ENCODE measurements at regions not wholly inside any gene's neighbourhood (a gene's known extent, or its start where the extent isn't known, plus 50 kb on each side); places are given as distances from the start of the nearest gene placed in this dataset.
"Not testable (repeated sequence)": the region's sequence is repeated elsewhere in the genome, so short reads cannot be mapped to it uniquely, and the experiment has no call there.

GRCh38 chr15:70519004-70519365, 244.4 kb downstream of the UACA start:
- Histone ChIP-seq H3K4me1 (ENCODE audit: insufficient read depth) (no peaks in the 10 kb centered on the region), H3K27ac (ENCODE audit: low read depth) (no peak overlapping the region), H3K4me3 (ENCODE audit: low read depth, low read length) (no peak overlapping the region), H3K36me3 (ENCODE audit: insufficient read depth) (no peaks in the 10 kb centered on the region)
- no peak for DNase-seq (ENCODE audit: extremely low spot score)
- 97% methylated on average over 6 of the region's 6 CpGs for WGBS

DNA sequence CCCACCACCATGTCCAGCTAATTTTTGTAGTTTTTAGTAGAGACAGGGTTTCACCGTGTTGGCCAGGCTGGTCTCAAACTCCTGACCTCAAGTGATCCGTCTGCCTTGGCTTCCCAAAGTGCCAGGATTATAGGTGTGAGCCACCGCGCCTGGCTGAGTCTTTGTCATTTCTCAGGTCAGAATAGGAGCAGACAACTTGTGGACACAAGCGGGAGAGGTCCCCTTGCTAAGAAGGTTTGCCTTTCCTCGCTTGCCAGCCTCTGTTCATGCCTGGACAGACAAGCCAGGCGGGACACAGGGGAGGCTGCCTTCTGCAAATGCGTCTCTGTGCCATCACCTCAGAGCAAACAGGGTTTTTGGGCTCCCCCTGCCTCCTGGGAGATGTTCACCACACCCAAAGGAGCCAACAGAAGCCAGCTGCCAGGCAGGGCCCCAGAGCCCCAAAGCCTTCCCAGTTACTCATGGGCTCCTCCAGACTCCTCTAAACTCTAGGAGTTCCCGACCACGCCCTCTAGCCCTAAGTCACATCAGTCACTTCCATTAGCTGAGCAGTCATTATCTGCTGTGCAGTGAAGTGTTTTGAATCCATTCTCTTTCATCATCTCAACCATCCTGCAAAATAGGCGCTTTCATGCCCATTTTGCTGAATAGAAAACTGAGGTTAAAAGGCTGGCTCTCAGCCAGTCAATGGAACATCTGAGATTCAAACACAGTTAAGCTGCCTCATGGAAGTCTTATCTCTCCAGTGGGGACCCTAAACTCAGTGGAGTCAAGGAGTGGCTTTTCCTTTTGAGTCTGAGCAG, 245.0 kb downstream of the UACA start:
- Histone ChIP-seq H3K27ac (ENCODE audit: low read depth) (no peak overlapping the region), H3K4me1 (ENCODE audit: insufficient read depth) (no peaks in the 10 kb centered on the region), H3K36me3 (ENCODE audit: insufficient read depth) (no peaks in the 10 kb centered on the region), H3K4me3 (ENCODE audit: low read depth, low read length) (no peak overlapping the region)
- WGBS = 95% methylated on average over 11 of the region's 11 CpGs
- no peak for DNase-seq (ENCODE audit: extremely low spot score)

- 89% methylated on average over 10 of the region's 10 CpGs for WGBS
- no peak for DNase-seq (ENCODE audit: extremely low spot score)
- H3K4me1 ChIP-seq (ENCODE audit: insufficient read depth) = no peaks in the 10 kb centered on the region
- no peak overlapping the region for H3K4me3 ChIP-seq (ENCODE audit: low read depth, low read length)
- H3K36me3 ChIP-seq (ENCODE audit: insufficient read depth) = no peaks in the 10 kb centered on the region
- no peak overlapping the region for H3K27ac ChIP-seq (ENCODE audit: low read depth)
Observed at GRCh38 chr15:70517194-70517590, 246.2 kb downstream of the UACA start.

- DNase-seq (ENCODE audit: extremely low spot score) = no peak
- no peaks in the 10 kb centered on the region for H3K36me3 ChIP-seq (ENCODE audit: insufficient read depth)
- H3K4me3 ChIP-seq (ENCODE audit: low read depth, low read length) = no peak overlapping the region
- H3K27ac ChIP-seq (ENCODE audit: low read depth) = no peak overlapping the region
- no peaks in the 10 kb centered on the region for H3K4me1 ChIP-seq (ENCODE audit: insufficient read depth)
- 90% methylated on average over 6 of the region's 6 CpGs for WGBS
Observed at GRCh38 chr15:70516408-70517193, 246.8 kb downstream of the UACA start.

GRCh38 chr15:70514251-70514650, 249.1 kb downstream of the UACA start:
- Histone ChIP-seq H3K4me1 (ENCODE audit: insufficient read depth) (no peaks in the 10 kb centered on the region), H3K4me3 (ENCODE audit: low read depth, low read length) (no peak overlapping the region), H3K36me3 (ENCODE audit: insufficient read depth) (no peaks in the 10 kb centered on the region), H3K27ac (ENCODE audit: low read depth) (no peak overlapping the region)
- no peak for DNase-seq (ENCODE audit: extremely low spot score)
- WGBS = 90% methylated on average over 7 of the region's 7 CpGs

- 79% methylated on average over 4 of the region's 4 CpGs for WGBS
- H3K27ac ChIP-seq (ENCODE audit: low read depth) = no peak overlapping the region
- H3K4me3 ChIP-seq (ENCODE audit: low read depth, low read length) = no peak overlapping the region
- no peaks in the 10 kb centered on the region for H3K36me3 ChIP-seq (ENCODE audit: insufficient read depth)
- H3K4me1 ChIP-seq (ENCODE audit: insufficient read depth) = no peaks in the 10 kb centered on the region
- DNase-seq (ENCODE audit: extremely low spot score) = no peak
Observed at GRCh38 chr15:70513819-70514218, 249.5 kb downstream of the UACA start.

DNA sequence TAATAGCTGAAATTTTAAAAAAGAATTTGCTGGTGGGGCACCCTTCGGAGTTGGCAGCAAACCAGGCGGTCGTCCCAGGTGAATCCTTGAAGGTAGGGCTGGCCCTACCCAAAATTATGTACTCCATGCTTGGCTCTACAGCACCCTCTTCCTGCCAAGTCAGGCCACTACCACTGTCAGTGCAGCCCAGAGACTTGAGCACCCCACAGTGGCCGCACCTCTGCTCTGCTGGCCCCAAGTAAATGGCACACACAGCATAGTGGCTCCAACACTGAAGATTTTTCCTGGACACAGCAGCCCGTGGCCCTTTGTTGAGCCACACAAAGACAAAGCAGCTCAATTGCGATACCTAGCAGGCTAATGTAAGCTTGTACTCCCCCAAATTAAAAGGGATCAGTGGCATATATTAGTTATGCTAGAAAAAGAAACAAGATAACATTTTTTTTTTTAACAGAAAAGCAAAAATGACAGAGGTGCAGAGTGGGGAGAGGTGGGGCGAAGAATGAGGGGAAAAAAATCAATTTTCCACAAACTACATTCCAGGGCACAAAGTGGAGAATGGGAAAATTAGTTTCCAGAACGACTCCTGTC, 250.5 kb downstream of the UACA start:
- WGBS = 78% methylated on average over 8 of the region's 8 CpGs
- no peak overlapping the region for H3K4me3 ChIP-seq (ENCODE audit: low read depth, low read length)
- H3K4me1 ChIP-seq (ENCODE audit: insufficient read depth) = no peaks in the 10 kb centered on the region
- DNase-seq (ENCODE audit: extremely low spot score) = no peak
- no peaks in the 10 kb centered on the region for H3K36me3 ChIP-seq (ENCODE audit: insufficient read depth)
- H3K27ac ChIP-seq (ENCODE audit: low read depth) = no peak overlapping the region

- H3K4me1 ChIP-seq (ENCODE audit: insufficient read depth); H3K36me3 ChIP-seq (ENCODE audit: insufficient read depth); DNase-seq (ENCODE audit: extremely low spot score); H3K27ac ChIP-seq (ENCODE audit: low read depth); H3K4me3 ChIP-seq (ENCODE audit: low read depth, low read length): not testable (repeated sequence)
- 81% methylated on average over 2 of the region's 2 CpGs for WGBS
Observed at GRCh38 chr15:70511972-70512587, 251.3 kb downstream of the UACA start.

GRCh38 chr15:70510433-70510832, 252.9 kb downstream of the UACA start:
- Histone ChIP-seq H3K27ac (ENCODE audit: low read depth) (no peak overlapping the region), H3K4me1 (ENCODE audit: insufficient read depth) (no peaks in the 10 kb centered on the region), H3K4me3 (ENCODE audit: low read depth, low read length) (no peak overlapping the region), H3K36me3 (ENCODE audit: insufficient read depth) (no peaks in the 10 kb centered on the region)
- WGBS = 98% methylated on average over 2 of the region's 2 CpGs
- DNase-seq (ENCODE audit: extremely low spot score) = no peak

- Histone ChIP-seq H3K36me3 (ENCODE audit: insufficient read depth) (no peaks in the 10 kb centered on the region), H3K4me3 (ENCODE audit: low read depth, low read length) (no peak overlapping the region), H3K27ac (ENCODE audit: low read depth) (no peak overlapping the region), H3K4me1 (ENCODE audit: insufficient read depth) (no peaks in the 10 kb centered on the region)
- DNase-seq (ENCODE audit: extremely low spot score) = no peak
- 90% methylated on average over 4 of the region's 4 CpGs for WGBS
Observed at GRCh38 chr15:70509731-70510143, 253.6 kb downstream of the UACA start.

- no peak overlapping the region for H3K4me3 ChIP-seq (ENCODE audit: low read depth, low read length)
- H3K27ac ChIP-seq (ENCODE audit: low read depth) = no peak overlapping the region
- no peaks in the 10 kb centered on the region for H3K36me3 ChIP-seq (ENCODE audit: insufficient read depth)
- no peaks in the 10 kb centered on the region for H3K4me1 ChIP-seq (ENCODE audit: insufficient read depth)
- no peak for DNase-seq (ENCODE audit: extremely low spot score)
- WGBS = 75% methylated on average over 2 of the region's 2 CpGs
Observed at GRCh38 chr15:70509282-70509662, 254.1 kb downstream of the UACA start.

DNA sequence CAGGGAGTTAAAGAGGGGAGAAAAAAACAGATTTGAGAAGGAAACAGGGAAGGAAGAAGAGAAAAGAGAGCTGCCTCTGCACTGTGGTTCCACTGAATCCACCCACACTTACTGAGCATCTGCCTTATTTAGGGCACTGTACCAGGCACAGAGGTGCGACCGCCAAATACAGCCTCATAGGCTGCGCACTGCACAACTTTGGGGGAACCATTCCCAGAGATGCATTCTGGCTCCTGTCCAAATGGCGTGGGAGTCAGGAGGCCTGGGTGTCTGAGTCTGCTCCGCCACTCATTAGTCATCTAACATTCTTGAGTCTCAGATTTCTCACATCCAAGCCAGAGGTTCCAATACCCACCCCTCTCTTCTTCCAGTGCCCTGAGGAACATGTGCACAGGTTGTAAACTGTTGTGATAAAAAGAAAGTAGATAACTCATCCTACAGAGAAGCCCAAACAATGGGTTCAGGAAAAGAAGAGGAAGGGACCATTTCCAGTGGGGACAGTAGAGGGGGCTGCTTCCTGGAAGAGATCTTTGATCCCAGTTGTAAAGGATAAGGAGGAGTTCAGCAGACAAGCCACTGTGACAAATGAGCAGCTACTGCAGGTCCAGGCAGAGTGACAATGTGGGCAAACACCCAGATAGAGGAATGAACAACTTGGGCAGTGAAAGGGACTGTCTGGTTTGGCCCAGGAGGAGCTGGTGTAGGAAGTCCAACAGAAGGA, 254.6 kb downstream of the UACA start:
- Histone ChIP-seq H3K36me3 (ENCODE audit: insufficient read depth) (no peaks in the 10 kb centered on the region), H3K4me1 (ENCODE audit: insufficient read depth) (no peaks in the 10 kb centered on the region), H3K27ac (ENCODE audit: low read depth) (no peak overlapping the region), H3K4me3 (ENCODE audit: low read depth, low read length) (no peak overlapping the region)
- WGBS = 68% methylated on average over 5 of the region's 5 CpGs
- DNase-seq (ENCODE audit: extremely low spot score) = no peak

GRCh38 chr15:70507772-70508371, 255.5 kb downstream of the UACA start:
- no peak overlapping the region for H3K27ac ChIP-seq (ENCODE audit: low read depth)
- WGBS = 77% methylated on average over 1 of the region's 1 CpG
- no peaks in the 10 kb centered on the region for H3K36me3 ChIP-seq (ENCODE audit: insufficient read depth)
- no peak overlapping the region for H3K4me3 ChIP-seq (ENCODE audit: low read depth, low read length)
- no peak for DNase-seq (ENCODE audit: extremely low spot score)
- H3K4me1 ChIP-seq (ENCODE audit: insufficient read depth) = no peaks in the 10 kb centered on the region
